Transverse colon (tissue), 3 donors: ENCODE measurements at regions not wholly inside any gene's neighbourhood (a gene's known extent, or its start where the extent isn't known, plus 50 kb on each side); places are given as distances from the start of the nearest gene placed in this dataset.

Experiments used
- CTCF ChIP-seq, 5 experiments: fragments of 200-600 bp in 3 of 5; fragments of 450-650 bp in 2 of 5; sonication (generic) in 3 of 5; IDR thresholded peaks; 1 replicate in 2 of 5; 2 replicates in 3 of 5; pipeline ENCODE4 v1.5.1; 2016 to 2017; ENCODE audit warnings: antibody characterized with exemption in 5 of 5, inconsistent platforms in 3 of 5, mild to moderate bottlenecking in 2 of 5, moderate library complexity in 1 of 5
- EP300 ChIP-seq: sonication (generic); formaldehyde crosslinking; IDR thresholded peaks from one replicate; pipeline ENCODE4 v1.6.1; 2017; ENCODE audit warnings: antibody characterized with exemption, low read depth

- no peak for TF ChIP-seq CTCF (IDR thresholded peaks at IDR 0.05)
- TF ChIP-seq EP300: no peak
These were observed 408.3 kb downstream of the ETS1 start for GRCh38 chr11:128179039-128179438.
